ENCODE measurements at regions not wholly inside any gene's neighbourhood (a gene's known extent, or its start where the extent isn't known, plus 50 kb on each side); places are given as distances from the start of the nearest gene placed in this dataset.

DNA sequence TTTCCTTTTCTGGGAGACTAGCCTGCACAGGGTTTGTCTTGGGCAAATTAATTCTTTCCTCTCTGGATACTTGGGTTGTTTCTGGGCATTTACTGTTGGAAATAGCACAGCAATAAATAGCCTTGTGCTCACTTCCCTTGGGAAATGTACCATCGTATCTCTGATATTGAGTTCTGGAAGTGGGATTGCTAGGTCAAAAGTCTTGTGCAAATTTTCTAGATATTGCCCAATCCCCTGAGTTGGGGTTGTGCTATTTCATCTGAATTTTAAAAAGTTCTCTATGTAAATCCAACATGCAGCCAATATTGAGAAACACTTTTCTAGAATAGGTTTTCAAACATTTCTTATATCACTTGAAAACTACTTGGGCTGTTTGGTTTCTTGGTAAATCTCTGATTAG, 64.0 kb upstream of the ELOVL5 start:
- CTCF ChIA-PET (ENCODE audit: partially characterized antibody) = interaction anchor here (3.7 kb wide), 1 partner anchor 17 kb away, joined by 21 read pairs; no protein-coding TSS in a partner anchor
- Histone ChIP-seq H4K20me1 (replicated peaks in 1 of 2; ENCODE audit: control insufficient read depth in 1 of 2, insufficient read depth in 2 of 2, low read length in 2 of 2) (no peaks in the 10 kb centered on the region), H3K27me3 (replicated peaks in 1 of 4; ENCODE audit: control insufficient read depth in 3 of 4, extremely low read depth in 1 of 4, insufficient read depth in 3 of 4, low read length in 3 of 4) (no peaks in the 10 kb centered on the region), H3K36me3 (ENCODE audit: control insufficient read depth in 2 of 4, insufficient read depth in 4 of 4, low read length in 3 of 4) (no peaks in the 10 kb centered on the region), H3K4me3 (ENCODE audit: extremely low read depth in 1 of 4, insufficient read depth in 2 of 4, low read depth in 3 of 4, low read length in 4 of 4) (no peak overlapping the region), H3K4ac (replicated peaks; ENCODE audit: insufficient read length, low read depth, low read length) (no peak overlapping the region), H2BK20ac (ENCODE audit: low read length) (no peak overlapping the region), H3K23me2 (ENCODE audit: low read depth, low read length) (no peaks in the 10 kb centered on the region), H3K79me2 (ENCODE audit: control insufficient read depth in 1 of 2, insufficient read depth in 2 of 2, low read length in 2 of 2) (no peaks in the 10 kb centered on the region), H3K56ac (replicated peaks; ENCODE audit: insufficient read length, low read depth, low read length) (no peak overlapping the region), H2AFZ (ENCODE audit: low read length) (no peak overlapping the region), H2BK5ac (ENCODE audit: low read depth, low read length) (no peak overlapping the region), H3K9me3 (ENCODE audit: insufficient read depth in 2 of 2, low read depth in 1 of 2, low read length in 1 of 2) (no peaks in the 10 kb centered on the region), H3K4me1 (replicated peaks in 1 of 4; ENCODE audit: control insufficient read depth in 3 of 4, insufficient read depth in 4 of 4, low read length in 3 of 4) (peaks cover 0 to 2% (median 0%) of the 10 kb centered on the region in 4 experiments; a peak in 1 of 7 replicates), H3K23ac (ENCODE audit: insufficient read length) (no peak overlapping the region), H3K9ac (replicated peaks in 1 of 4; ENCODE audit: extremely low read depth in 1 of 4, low read depth in 3 of 4, low read length in 3 of 4) (no peak overlapping the region), H2BK15ac (ENCODE audit: low read length) (no peak overlapping the region), H2AK5ac (ENCODE audit: low read depth, low read length) (no peak overlapping the region), H4K91ac (replicated peaks; ENCODE audit: insufficient read length, low read length) (no peak overlapping the region), H3K18ac (ENCODE audit: extremely low read depth, low read length) (no peak overlapping the region), H3K4me2 (ENCODE audit: insufficient read depth in 1 of 2, low read depth in 2 of 2, low read length in 2 of 2) (no peak overlapping the region), H3K27ac (ENCODE audit: low read depth, low read length) (no peak overlapping the region), H2BK120ac (replicated peaks; ENCODE audit: low read depth, low read length) (no peak overlapping the region), H3K79me1 (ENCODE audit: low read depth, low read length) (no peaks in the 10 kb centered on the region), H4K5ac (ENCODE audit: insufficient read length, low read depth, low read length) (no peak overlapping the region), H4K8ac (ENCODE audit: extremely low read depth, insufficient read depth, low read length) (no peak overlapping the region), H3K14ac (ENCODE audit: insufficient read length) (no peak overlapping the region), H2BK12ac (ENCODE audit: low read depth, low read length) (no peak overlapping the region)
- TF ChIP-seq, protein P1, sequence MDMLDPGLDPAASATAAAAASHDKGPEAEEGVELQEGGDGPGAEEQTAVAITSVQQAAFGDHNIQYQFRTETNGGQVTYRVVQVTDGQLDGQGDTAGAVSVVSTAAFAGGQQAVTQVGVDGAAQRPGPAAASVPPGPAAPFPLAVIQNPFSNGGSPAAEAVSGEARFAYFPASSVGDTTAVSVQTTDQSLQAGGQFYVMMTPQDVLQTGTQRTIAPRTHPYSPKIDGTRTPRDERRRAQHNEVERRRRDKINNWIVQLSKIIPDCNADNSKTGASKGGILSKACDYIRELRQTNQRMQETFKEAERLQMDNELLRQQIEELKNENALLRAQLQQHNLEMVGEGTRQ (IDR thresholded peaks at IDR 0.05; ENCODE audit: low read length) = no peak
- peak; percentile 4; the same call in 1 of the 2 replicates for TF ChIP-seq CEBPB (IDR thresholded peaks at IDR 0.05; ENCODE audit: low read depth, low read length)
- DNase-seq (ENCODE audit: low read depth in 1 of 2, low spot score in 2 of 2) (no peak), FAIRE-seq (no peak)
- 88% methylated on average over 1 of the region's 1 CpG; no CpG with 5 or more reads in 1 of the 2 experiments for WGBS, 2 experiments (ENCODE audit: extremely low coverage in 1 of 2, insufficient coverage in 1 of 2, insufficient read length in 1 of 2, insufficient replicate concordance in 2 of 2, low coverage in 1 of 2, low lambda C conversion rate in 2 of 2, missing lambda C conversion rate in 1 of 2)
- POLR2A ChIA-PET (ENCODE audit: partially characterized antibody) = no interaction called here

Data from H1 (cell line).